H1 (cell line): ENCODE measurements at regions not wholly inside any gene's neighbourhood (a gene's known extent, or its start where the extent isn't known, plus 50 kb on each side); places are given as distances from the start of the nearest gene placed in this dataset.
"Not testable (repeated sequence)": the region's sequence is repeated elsewhere in the genome, so short reads cannot be mapped to it uniquely, and the experiment has no call there.

ENCODE experiments used
- CTCF ChIA-PET: fragments of 300-600 bp; sonication (Branson Sonifier 250); formaldehyde crosslinking; loops from one replicate; lab custom pipeline; 2021; ENCODE audit not compliant: partially characterized antibody; lab: Charles Lee
- POLR2A ChIA-PET: fragments of 300-600 bp; sonication (Branson Sonifier 250); formaldehyde crosslinking; loops from one replicate; lab custom pipeline; 2021; ENCODE audit warnings: inconsistent platforms; ENCODE audit not compliant: partially characterized antibody; lab: Charles Lee
- DNase-seq, 2 experiments: peaks; one replicate each; pipeline versions ENCODE4 v3.0.0 to v3.0.0-alpha.2; 2010 to 2022; ENCODE audit warnings: low spot score in 2 of 2, low read depth in 1 of 2, mixed read lengths in 1 of 2
- FAIRE-seq: peaks from 2 replicates; lab custom pipeline; 2011; peaks lifted over from hg19 to GRCh38; lab: Jason Lieb, UNC
- H2AFZ ChIP-seq: 2 replicates; pipeline ENCODE4 v1.8.1; 2012; ENCODE audit warnings: low read length, inconsistent platforms
- H2AK5ac ChIP-seq: 2 replicates; pipeline ENCODE4 v1.6.1; 2013; ENCODE audit warnings: low read depth, low read length
- H2BK120ac ChIP-seq: replicated peaks from 2 replicates; pipeline ENCODE3; 2013; ENCODE audit warnings: low read depth, low read length, inconsistent platforms
- H2BK12ac ChIP-seq: 2 replicates; pipeline ENCODE4 v1.6.1; 2013; ENCODE audit warnings: low read depth, low read length
- H2BK15ac ChIP-seq: 2 replicates; pipeline ENCODE4 v1.6.1; 2013; ENCODE audit warnings: low read length
- H2BK20ac ChIP-seq: 2 replicates; pipeline ENCODE4 v1.6.1; 2013; ENCODE audit warnings: low read length
- H2BK5ac ChIP-seq: 2 replicates; pipeline ENCODE4 v1.6.1; 2013; ENCODE audit warnings: low read depth, low read length
- H3K14ac ChIP-seq: 2 replicates; pipeline ENCODE4 v1.6.1; 2013; ENCODE audit warnings: inconsistent platforms; ENCODE audit not compliant: insufficient read length
- H3K18ac ChIP-seq: 2 replicates; pipeline ENCODE4 v1.6.1; 2013; ENCODE audit warnings: low read length; ENCODE audit errors: extremely low read depth
- H3K23ac ChIP-seq: 2 replicates; pipeline ENCODE4 v1.6.1; 2013; ENCODE audit warnings: inconsistent platforms; ENCODE audit not compliant: insufficient read length
- H3K23me2 ChIP-seq: 2 replicates; pipeline ENCODE4 v1.6.1; 2013; ENCODE audit warnings: low read depth, low read length
- H3K27ac ChIP-seq: 2 replicates; pipeline ENCODE4 v1.6.1; 2011; ENCODE audit warnings: low read depth, low read length, inconsistent platforms
- H3K27me3 ChIP-seq, 4 experiments: replicated peaks in 1 of 4; 1 replicate in 1 of 4; 2 replicates in 3 of 4; pipeline versions ENCODE4 v1.6.1 to v1.8.1; 2011 to 2013; ENCODE audit warnings: low read length in 3 of 4, mild to moderate bottlenecking in 3 of 4, inconsistent platforms in 2 of 4, mixed read lengths in 2 of 4, moderate library complexity in 1 of 4; ENCODE audit not compliant: control insufficient read depth in 3 of 4, insufficient read depth in 3 of 4; ENCODE audit errors: extremely low read depth in 1 of 4
- H3K36me3 ChIP-seq, 4 experiments: 2 replicates each; pipeline versions ENCODE4 v1.6.1 to v1.8.1; 2011 to 2013; ENCODE audit warnings: mild to moderate bottlenecking in 4 of 4, low read length in 3 of 4, moderate library complexity in 2 of 4, control low read depth in 1 of 4, inconsistent platforms in 1 of 4; ENCODE audit not compliant: insufficient read depth in 4 of 4, control insufficient read depth in 2 of 4
- H3K4ac ChIP-seq: replicated peaks from 2 replicates; pipeline ENCODE3; 2013; ENCODE audit warnings: low read length, low read depth, mixed read lengths, inconsistent platforms; ENCODE audit not compliant: insufficient read length
- H3K4me1 ChIP-seq, 4 experiments: replicated peaks in 1 of 4; 1 replicate in 1 of 4; 2 replicates in 3 of 4; pipeline versions ENCODE4 v1.6.1 to v1.8.1; 2011 to 2013; ENCODE audit warnings: low read length in 3 of 4, inconsistent platforms in 2 of 4, mixed read lengths in 1 of 4; ENCODE audit not compliant: insufficient read depth in 4 of 4, control insufficient read depth in 3 of 4
- H3K4me2 ChIP-seq, 2 experiments: 2 replicates each; pipeline versions ENCODE4 v1.6.1 to v1.8.1; 2011 to 2013; ENCODE audit warnings: low read depth in 2 of 2, low read length in 2 of 2, control low read depth in 1 of 2, inconsistent platforms in 1 of 2, mild to moderate bottlenecking in 1 of 2; ENCODE audit not compliant: insufficient read depth in 1 of 2
- H3K4me3 ChIP-seq, 4 experiments: fragments of 200-600, 300-600 bp in 1 of 4; sonication (generic), shearing (Covaris generic), sonication (Bioruptor Twin) in 1 of 4; 2 replicates each; pipeline versions ENCODE4 v1.5.1 to v1.8.1; 2011 to 2016; ENCODE audit warnings: low read length in 4 of 4, low read depth in 3 of 4, control low read depth in 2 of 4, inconsistent platforms in 2 of 4, mild to moderate bottlenecking in 2 of 4, mixed read lengths in 1 of 4, moderate library complexity in 1 of 4; ENCODE audit not compliant: insufficient read depth in 2 of 4; ENCODE audit errors: extremely low read depth in 1 of 4
- H3K56ac ChIP-seq: replicated peaks from 2 replicates; pipeline ENCODE3; 2013; ENCODE audit warnings: low read depth, mild to moderate bottlenecking, mixed read lengths, low read length, inconsistent platforms; ENCODE audit not compliant: insufficient read length
- H3K79me1 ChIP-seq: 2 replicates; pipeline ENCODE4 v1.6.1; 2013; ENCODE audit warnings: low read depth, low read length, control low read depth
- H3K79me2 ChIP-seq, 2 experiments: 2 replicates each; pipeline versions ENCODE4 v1.6.1 to v1.8.1; 2012 to 2013; ENCODE audit warnings: low read length in 2 of 2, mild to moderate bottlenecking in 2 of 2, inconsistent platforms in 1 of 2; ENCODE audit not compliant: insufficient read depth in 2 of 2, control insufficient read depth in 1 of 2
- H3K9ac ChIP-seq, 4 experiments: replicated peaks in 1 of 4; 1 replicate in 1 of 4; 2 replicates in 3 of 4; pipeline versions ENCODE4 v1.6.1 to v1.8.1; 2011 to 2013; ENCODE audit warnings: low read depth in 3 of 4, low read length in 3 of 4, control low read depth in 2 of 4, mild to moderate bottlenecking in 2 of 4, moderate library complexity in 2 of 4, inconsistent platforms in 1 of 4; ENCODE audit errors: extremely low read depth in 1 of 4
- H3K9me3 ChIP-seq, 2 experiments: 2 replicates each; pipeline versions ENCODE4 v1.6.1 to v1.8.1; 2012 to 2013; ENCODE audit warnings: mild to moderate bottlenecking in 2 of 2, moderate library complexity in 2 of 2, control low read depth in 1 of 2, inconsistent platforms in 1 of 2, low read depth in 1 of 2, low read length in 1 of 2, mixed read lengths in 1 of 2; ENCODE audit not compliant: insufficient read depth in 2 of 2
- H4K20me1 ChIP-seq, 2 experiments: replicated peaks in 1 of 2; 2 replicates each; pipeline versions ENCODE3 to v1.8.1; 2011 to 2013; ENCODE audit warnings: inconsistent platforms in 2 of 2, low read length in 2 of 2, mild to moderate bottlenecking in 1 of 2; ENCODE audit not compliant: insufficient read depth in 2 of 2, control insufficient read depth in 1 of 2
- H4K5ac ChIP-seq: 2 replicates; pipeline ENCODE4 v1.6.1; 2013; ENCODE audit warnings: low read length, low read depth, mixed read lengths, inconsistent platforms; ENCODE audit not compliant: insufficient read length
- H4K8ac ChIP-seq: 2 replicates; pipeline ENCODE4 v1.8.0; 2013; ENCODE audit warnings: mild to moderate bottlenecking, moderate library complexity, low read length, inconsistent platforms; ENCODE audit not compliant: insufficient read depth; ENCODE audit errors: extremely low read depth
- H4K91ac ChIP-seq: replicated peaks from 2 replicates; pipeline ENCODE3; 2013; ENCODE audit warnings: low read length, mixed read lengths, inconsistent platforms; ENCODE audit not compliant: insufficient read length
- WGBS, 2 experiments: shearing (Covaris generic) in 1 of 2; methylation state at CpG; one replicate each; pipeline versions ENCODE4 v1.1.6 to v1.1.7; 2013 to 2015; ENCODE audit warnings: low lambda C conversion rate in 2 of 2, mixed read lengths in 2 of 2, inconsistent platforms in 1 of 2, low coverage in 1 of 2, missing lambda C conversion rate in 1 of 2; ENCODE audit not compliant: insufficient replicate concordance in 2 of 2, insufficient coverage in 1 of 2, insufficient read length in 1 of 2; ENCODE audit errors: extremely low coverage in 1 of 2, missing lambda C conversion rate in 1 of 2; 5-methylcytosine and 5-hydroxymethylcytosine counted together

DNA sequence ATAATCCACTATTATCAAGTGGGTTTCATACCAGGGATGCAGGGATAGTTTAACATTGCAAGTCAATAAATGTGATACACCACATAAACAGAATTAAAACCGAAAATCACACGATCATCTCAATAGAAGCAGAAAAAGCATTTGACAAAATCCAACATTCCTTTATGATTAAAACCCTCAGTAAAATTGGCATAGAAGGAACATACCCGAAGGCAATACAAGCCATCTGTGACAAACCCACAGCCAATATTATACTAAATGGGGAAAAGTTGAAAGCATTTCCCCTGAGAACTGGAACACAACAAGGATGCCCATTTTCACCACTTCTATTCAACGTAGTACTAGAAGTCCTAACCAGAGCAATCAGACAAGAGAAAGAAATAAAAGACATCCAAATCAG, 103.0 kb upstream of the KRR1 start:
- H2AK5ac ChIP-seq, H4K5ac ChIP-seq, FAIRE-seq, CTCF ChIA-PET, H3K4me1 ChIP-seq, H2BK20ac ChIP-seq, H3K23me2 ChIP-seq, H3K27ac ChIP-seq, H2BK5ac ChIP-seq, H3K4me2 ChIP-seq, H2AFZ ChIP-seq, H3K27me3 ChIP-seq, POLR2A ChIA-PET, H2BK15ac ChIP-seq, H3K9me3 ChIP-seq, H3K36me3 ChIP-seq, H3K18ac ChIP-seq, H4K20me1 ChIP-seq, H3K14ac ChIP-seq, DNase-seq, H3K4ac ChIP-seq, H2BK12ac ChIP-seq, H3K9ac ChIP-seq, H3K79me1 ChIP-seq, H3K79me2 ChIP-seq, H3K56ac ChIP-seq, H2BK120ac ChIP-seq, H3K4me3 ChIP-seq, H4K91ac ChIP-seq, H3K23ac ChIP-seq, H4K8ac ChIP-seq: not testable (repeated sequence)
- 97% methylated on average over 4 of the region's 4 CpGs; no CpG with 5 or more reads in 1 of the 2 experiments for WGBS, 2 experiments
